GM04503 (cell line): ENCODE measurements at regions not wholly inside any gene's neighbourhood (a gene's known extent, or its start where the extent isn't known, plus 50 kb on each side); places are given as distances from the start of the nearest gene placed in this dataset.
"Not testable (repeated sequence)": the region's sequence is repeated elsewhere in the genome, so short reads cannot be mapped to it uniquely, and the experiment has no call there.

Experiments used
- DNase-seq: peaks from one replicate; pipeline ENCODE4 v3.0.0-alpha.2; 2012; ENCODE audit warnings: low read depth

DNA sequence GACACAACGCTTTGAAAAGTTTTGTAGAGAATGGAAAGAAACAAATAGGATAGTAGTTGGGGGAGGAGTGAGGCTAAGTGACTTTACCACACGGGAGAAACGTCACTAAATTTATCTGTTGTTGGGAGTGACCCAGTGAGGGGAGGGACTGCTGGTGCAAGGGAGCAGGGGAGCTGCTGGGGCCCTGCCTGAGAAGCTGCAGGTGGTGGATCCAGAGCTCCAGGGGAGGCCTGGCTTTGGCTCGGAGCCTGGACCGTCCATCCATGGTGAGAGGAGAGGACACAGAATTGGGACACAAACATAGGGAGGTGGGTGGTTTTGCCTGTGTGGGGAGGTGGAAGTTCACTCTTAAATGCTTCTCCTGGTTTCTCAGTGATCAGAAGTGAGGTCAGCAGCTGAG, 107.6 kb downstream of the GOSR1 start:
- no peak for DNase-seq

- DNase-seq = no peak
Observed at GRCh38 chr17:30580916-30581315, 103.7 kb downstream of the GOSR1 start.

DNA sequence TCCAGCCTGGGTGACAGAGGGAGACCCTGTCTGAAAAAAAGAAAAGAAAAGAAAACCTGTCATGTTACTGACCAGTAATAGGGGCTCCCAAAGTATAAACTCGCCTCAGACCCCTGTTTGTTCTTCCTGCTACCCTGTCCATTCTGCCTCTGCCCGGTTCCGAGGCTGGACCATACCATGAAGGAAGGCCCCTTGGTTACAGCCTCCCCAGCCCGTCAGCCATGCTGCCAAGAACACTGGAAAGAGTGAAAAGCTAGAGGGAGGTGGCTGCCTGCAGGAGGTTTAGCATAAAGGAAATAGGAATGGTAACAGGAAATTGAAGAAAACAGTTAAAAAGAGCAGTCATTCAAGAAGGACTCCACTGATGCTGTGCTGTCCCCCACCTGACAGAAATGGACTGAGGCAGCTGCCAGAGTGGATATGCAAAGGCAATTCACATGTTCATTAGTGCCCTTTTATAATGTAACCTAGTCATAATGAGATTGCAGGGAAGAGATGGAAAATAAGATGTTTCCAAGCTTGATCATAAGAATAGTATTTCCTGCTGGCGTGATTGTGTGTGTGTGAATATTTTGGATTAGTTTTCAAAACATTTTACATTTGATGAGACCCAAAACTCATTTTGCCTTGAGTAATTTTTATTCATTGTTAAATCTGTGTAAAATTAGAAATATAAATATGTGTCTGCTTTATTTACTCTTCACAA, 102.6 kb downstream of the GOSR1 start:
- DNase-seq = no peak

- DNase-seq = not testable (repeated sequence)
Observed at GRCh38 chr17:30578015-30578717, 101.0 kb downstream of the GOSR1 start.
